Fibroblast of lung (primary cell): ENCODE measurements at regions not wholly inside any gene's neighbourhood (a gene's known extent, or its start where the extent isn't known, plus 50 kb on each side); places are given as distances from the start of the nearest gene placed in this dataset.

Experiments used
- EZH2 ChIP-seq: IDR thresholded peaks from 2 replicates; pipeline ENCODE4 v1.5.1; 2012; ENCODE audit warnings: low read length, control low read depth, mild to moderate bottlenecking; ENCODE audit errors: missing control alignments
- TF ChIP-seq, protein P1 (sequence below), 2 donors: IDR thresholded peaks in 1 of 2; conservative IDR thresholded peaks in 1 of 2; 1 replicate in 1 of 2; 2 replicates in 1 of 2; pipeline ENCODE4 v1.5.1; 2011 to 2012; ENCODE audit warnings: low read length in 2 of 2, control low read depth in 1 of 2, inconsistent platforms in 1 of 2, low read depth in 1 of 2, mild to moderate bottlenecking in 1 of 2

- TF ChIP-seq, protein P1, sequence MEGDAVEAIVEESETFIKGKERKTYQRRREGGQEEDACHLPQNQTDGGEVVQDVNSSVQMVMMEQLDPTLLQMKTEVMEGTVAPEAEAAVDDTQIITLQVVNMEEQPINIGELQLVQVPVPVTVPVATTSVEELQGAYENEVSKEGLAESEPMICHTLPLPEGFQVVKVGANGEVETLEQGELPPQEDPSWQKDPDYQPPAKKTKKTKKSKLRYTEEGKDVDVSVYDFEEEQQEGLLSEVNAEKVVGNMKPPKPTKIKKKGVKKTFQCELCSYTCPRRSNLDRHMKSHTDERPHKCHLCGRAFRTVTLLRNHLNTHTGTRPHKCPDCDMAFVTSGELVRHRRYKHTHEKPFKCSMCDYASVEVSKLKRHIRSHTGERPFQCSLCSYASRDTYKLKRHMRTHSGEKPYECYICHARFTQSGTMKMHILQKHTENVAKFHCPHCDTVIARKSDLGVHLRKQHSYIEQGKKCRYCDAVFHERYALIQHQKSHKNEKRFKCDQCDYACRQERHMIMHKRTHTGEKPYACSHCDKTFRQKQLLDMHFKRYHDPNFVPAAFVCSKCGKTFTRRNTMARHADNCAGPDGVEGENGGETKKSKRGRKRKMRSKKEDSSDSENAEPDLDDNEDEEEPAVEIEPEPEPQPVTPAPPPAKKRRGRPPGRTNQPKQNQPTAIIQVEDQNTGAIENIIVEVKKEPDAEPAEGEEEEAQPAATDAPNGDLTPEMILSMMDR (conservative IDR thresholded peaks at IDR 0.05 in 1 of 2, IDR thresholded peaks at IDR 0.05 in 1 of 2; ENCODE audit: low read depth in 1 of 2, low read length in 2 of 2), result no peak
- TF ChIP-seq EZH2, result no peak
Measured at GRCh38 chr14:81802341-81802740, 268.7 kb upstream of the SEL1L start.
